Liver (tissue), 8 donors: ENCODE measurements at regions not wholly inside any gene's neighbourhood (a gene's known extent, or its start where the extent isn't known, plus 50 kb on each side); places are given as distances from the start of the nearest gene placed in this dataset.

Experiments
- DNase-seq: peaks from one replicate; pipeline ENCODE4 v3.0.0-alpha.2; 2017; ENCODE audit warnings: low spot score
- H3K27ac ChIP-seq, 2 donors: one replicate each; pipeline ENCODE4 v1.7.0; 2013; ENCODE audit warnings: inconsistent platforms in 2 of 2, low read length in 2 of 2, control low read depth in 1 of 2, low read depth in 1 of 2, mild to moderate bottlenecking in 1 of 2
- H3K27me3 ChIP-seq, 4 donors: one replicate each; pipeline versions ENCODE4 v1.6.1 to v1.7.0; 2013; ENCODE audit warnings: low read length in 3 of 4, inconsistent platforms in 1 of 4, mild to moderate bottlenecking in 1 of 4, moderate library complexity in 1 of 4; ENCODE audit not compliant: control insufficient read depth in 4 of 4, insufficient read depth in 4 of 4
- H3K36me3 ChIP-seq, 4 donors: one replicate each; pipeline versions ENCODE4 v1.6.1 to v1.7.0; 2013; ENCODE audit warnings: low read length in 3 of 4, mild to moderate bottlenecking in 3 of 4, low read depth in 1 of 4, moderate library complexity in 1 of 4; ENCODE audit not compliant: control insufficient read depth in 4 of 4, insufficient read depth in 3 of 4
- H3K4me1 ChIP-seq, 4 donors: one replicate each; pipeline versions ENCODE4 v1.6.1 to v1.7.0; 2013; ENCODE audit warnings: low read length in 3 of 4, mild to moderate bottlenecking in 3 of 4, moderate library complexity in 1 of 4; ENCODE audit not compliant: control insufficient read depth in 4 of 4, insufficient read depth in 4 of 4
- H3K4me3 ChIP-seq, 3 donors: one replicate each; pipeline versions ENCODE4 v1.6.1 to v1.7.0; 2013; ENCODE audit warnings: low read length in 3 of 3, control low read depth in 1 of 3, low read depth in 1 of 3, mild to moderate bottlenecking in 1 of 3
- H3K9ac ChIP-seq, 2 donors: one replicate each; pipeline ENCODE4 v1.7.0; 2013; ENCODE audit warnings: low read length in 2 of 2, mild to moderate bottlenecking in 2 of 2, moderate library complexity in 2 of 2, control low read depth in 1 of 2, low read depth in 1 of 2
- H3K9me3 ChIP-seq, 4 donors: one replicate each; pipeline versions ENCODE4 v1.6.1 to v1.7.0; 2013; ENCODE audit warnings: low read length in 3 of 4; ENCODE audit not compliant: control insufficient read depth in 4 of 4
- CTCF ChIP-seq: fragments of 150-350 bp; IDR thresholded peaks from 2 replicates; pipeline ENCODE4 v1.5.1; 2017; ENCODE audit warnings: improper control_type of control experiment, low read depth, low read length; ENCODE audit not compliant: missing input control
- EGR1 ChIP-seq, 2 donors: IDR thresholded peaks; 2 replicates each; pipeline ENCODE4 v1.6.1; 2016 to 2018; ENCODE audit warnings: antibody characterized with exemption in 2 of 2, low read depth in 2 of 2
- FOXA1 ChIP-seq: IDR thresholded peaks from 2 replicates; pipeline ENCODE4 v1.6.1; 2016; ENCODE audit warnings: antibody characterized with exemption
- FOXA2 ChIP-seq: IDR thresholded peaks from 2 replicates; pipeline ENCODE4 v1.6.1; 2016; ENCODE audit warnings: antibody characterized with exemption
- GABPA ChIP-seq, 2 donors: IDR thresholded peaks in 1 of 2; conservative IDR thresholded peaks in 1 of 2; 2 replicates each; pipeline ENCODE4 v1.6.1; 2016; ENCODE audit warnings: antibody characterized with exemption in 2 of 2, mild to moderate bottlenecking in 1 of 2, moderate library complexity in 1 of 2
- HNF4G ChIP-seq: IDR thresholded peaks from 2 replicates; pipeline ENCODE4 v1.6.1; 2016; ENCODE audit warnings: antibody characterized with exemption
- MAX ChIP-seq: IDR thresholded peaks from 2 replicates; pipeline ENCODE4 v1.6.1; 2016; ENCODE audit warnings: antibody characterized with exemption
- NR2F2 ChIP-seq: IDR thresholded peaks from 2 replicates; pipeline ENCODE4 v1.6.1; 2016; ENCODE audit warnings: antibody characterized with exemption
- RAD21 ChIP-seq, 2 donors: IDR thresholded peaks; 2 replicates each; pipeline ENCODE4 v1.6.1; 2016; ENCODE audit warnings: antibody characterized with exemption in 2 of 2, mild to moderate bottlenecking in 2 of 2
- RXRA ChIP-seq, 2 donors: IDR thresholded peaks; 2 replicates each; pipeline ENCODE4 v1.6.1; 2017 to 2018; ENCODE audit warnings: antibody characterized with exemption in 2 of 2, mild to moderate bottlenecking in 1 of 2
- SP1 ChIP-seq: IDR thresholded peaks from 2 replicates; pipeline ENCODE4 v1.6.1; 2018; ENCODE audit warnings: antibody characterized with exemption, mild to moderate bottlenecking
- TAF1 ChIP-seq: conservative IDR thresholded peaks from 2 replicates; pipeline ENCODE4 v1.6.1; 2016; ENCODE audit warnings: antibody characterized with exemption, mild to moderate bottlenecking
- YY1 ChIP-seq: IDR thresholded peaks from 2 replicates; pipeline ENCODE4 v1.6.1; 2016; ENCODE audit warnings: antibody characterized with exemption, mild to moderate bottlenecking
- ZBTB33 ChIP-seq: IDR thresholded peaks from 2 replicates; pipeline ENCODE4 v1.6.1; 2016; ENCODE audit warnings: antibody characterized with exemption
- WGBS: extraction: QIAGEN DNeasy Blood & Tissue Kit; methylation state at CpG from one replicate; pipeline ENCODE4 v1.1.7; 2013; 5-methylcytosine and 5-hydroxymethylcytosine counted together
- TF ChIP-seq, protein P1 (sequence below): IDR thresholded peaks from 2 replicates; pipeline ENCODE4 v1.6.1; 2016; ENCODE audit warnings: antibody characterized with exemption, mild to moderate bottlenecking
- TF ChIP-seq, protein P2 (sequence below): IDR thresholded peaks from 2 replicates; pipeline ENCODE4 v1.6.1; 2016; ENCODE audit warnings: antibody characterized with exemption
- donor health status: healthy.
- donor health status: healthy.
- donor health status: healthy.
- donor health status: healthy.
- donor health status: healthy.

- peaks cover 0 to 3% (median 0%) of the 10 kb centered on the region in 4 donors for H3K4me1 ChIP-seq
- peak overlapping the region in 1 of 2 donors; percentile 15 for H3K27ac ChIP-seq
- DNase-seq, result no peak
- H3K4me3 ChIP-seq, result no peak overlapping the region
- H3K36me3 ChIP-seq, result no peaks in the 10 kb centered on the region
- no peak overlapping the region for H3K9ac ChIP-seq
- 65% methylated on average over 12 of the region's 12 CpGs for WGBS
- no peaks in the 10 kb centered on the region for H3K9me3 ChIP-seq
- no peak for TF ChIP-seq HNF4G
- peak; percentile 19 for TF ChIP-seq RAD21 (IDR thresholded peaks at IDR 0.05)
- TF ChIP-seq NR2F2, result peak; percentile 86
- H3K27me3 ChIP-seq, result no peaks in the 10 kb centered on the region
Observed at GRCh38 chr11:45025716-45026492, 75.2 kb upstream of the TP53I11 start.

GRCh38 chr11:45026835-45027234 is 76.2 kb upstream of the TP53I11 start:
- TF ChIP-seq RAD21 (IDR thresholded peaks at IDR 0.05) (no peak), RXRA (IDR thresholded peaks at IDR 0.05) (no peak), EGR1 (IDR thresholded peaks at IDR 0.05; ENCODE audit: low read depth in 2 of 2) (no peak), SP1 (no peak), CTCF (no peak), NR2F2 (no peak), FOXA1 (no peak), GABPA (IDR thresholded peaks at IDR 0.05 in 1 of 2, conservative IDR thresholded peaks at IDR 0.05 in 1 of 2) (no peak), ZBTB33 (no peak), HNF4G (no peak), YY1 (no peak), TAF1 (no peak), FOXA2 (no peak), MAX (no peak)
- TF ChIP-seq, protein P1, sequence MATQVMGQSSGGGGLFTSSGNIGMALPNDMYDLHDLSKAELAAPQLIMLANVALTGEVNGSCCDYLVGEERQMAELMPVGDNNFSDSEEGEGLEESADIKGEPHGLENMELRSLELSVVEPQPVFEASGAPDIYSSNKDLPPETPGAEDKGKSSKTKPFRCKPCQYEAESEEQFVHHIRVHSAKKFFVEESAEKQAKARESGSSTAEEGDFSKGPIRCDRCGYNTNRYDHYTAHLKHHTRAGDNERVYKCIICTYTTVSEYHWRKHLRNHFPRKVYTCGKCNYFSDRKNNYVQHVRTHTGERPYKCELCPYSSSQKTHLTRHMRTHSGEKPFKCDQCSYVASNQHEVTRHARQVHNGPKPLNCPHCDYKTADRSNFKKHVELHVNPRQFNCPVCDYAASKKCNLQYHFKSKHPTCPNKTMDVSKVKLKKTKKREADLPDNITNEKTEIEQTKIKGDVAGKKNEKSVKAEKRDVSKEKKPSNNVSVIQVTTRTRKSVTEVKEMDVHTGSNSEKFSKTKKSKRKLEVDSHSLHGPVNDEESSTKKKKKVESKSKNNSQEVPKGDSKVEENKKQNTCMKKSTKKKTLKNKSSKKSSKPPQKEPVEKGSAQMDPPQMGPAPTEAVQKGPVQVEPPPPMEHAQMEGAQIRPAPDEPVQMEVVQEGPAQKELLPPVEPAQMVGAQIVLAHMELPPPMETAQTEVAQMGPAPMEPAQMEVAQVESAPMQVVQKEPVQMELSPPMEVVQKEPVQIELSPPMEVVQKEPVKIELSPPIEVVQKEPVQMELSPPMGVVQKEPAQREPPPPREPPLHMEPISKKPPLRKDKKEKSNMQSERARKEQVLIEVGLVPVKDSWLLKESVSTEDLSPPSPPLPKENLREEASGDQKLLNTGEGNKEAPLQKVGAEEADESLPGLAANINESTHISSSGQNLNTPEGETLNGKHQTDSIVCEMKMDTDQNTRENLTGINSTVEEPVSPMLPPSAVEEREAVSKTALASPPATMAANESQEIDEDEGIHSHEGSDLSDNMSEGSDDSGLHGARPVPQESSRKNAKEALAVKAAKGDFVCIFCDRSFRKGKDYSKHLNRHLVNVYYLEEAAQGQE, result no peak
- TF ChIP-seq, protein P2, sequence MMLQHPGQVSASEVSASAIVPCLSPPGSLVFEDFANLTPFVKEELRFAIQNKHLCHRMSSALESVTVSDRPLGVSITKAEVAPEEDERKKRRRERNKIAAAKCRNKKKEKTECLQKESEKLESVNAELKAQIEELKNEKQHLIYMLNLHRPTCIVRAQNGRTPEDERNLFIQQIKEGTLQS, result no peak
- H3K27me3 ChIP-seq, result no peaks in the 10 kb centered on the region
- peak overlapping the region in 1 of 2 donors; percentile 3 for H3K9ac ChIP-seq
- H3K27ac ChIP-seq, result peak overlapping the region; percentile 32 to 52
- no peaks in the 10 kb centered on the region for H3K9me3 ChIP-seq
- no peaks in the 10 kb centered on the region for H3K4me1 ChIP-seq
- 87% methylated on average over 6 of the region's 6 CpGs for WGBS
- DNase-seq, result no peak
- H3K4me3 ChIP-seq, result no peak overlapping the region
- no peaks in the 10 kb centered on the region for H3K36me3 ChIP-seq
